Left lung (tissue), 4 donors: ENCODE measurements at regions not wholly inside any gene's neighbourhood (a gene's known extent, or its start where the extent isn't known, plus 50 kb on each side); places are given as distances from the start of the nearest gene placed in this dataset.
"Not testable (repeated sequence)": the region's sequence is repeated elsewhere in the genome, so short reads cannot be mapped to it uniquely, and the experiment has no call there.

Source experiments
- ATAC-seq: fragments of 200-7000 bp; cut with Tn5 transposase; one replicate; pipeline ENCODE4 v1.9.1; 2020; ENCODE audit warnings: moderate library complexity
- DNase-seq, 4 donors: peaks; one replicate each; pipeline ENCODE4 v3.0.0-alpha.2; 2013 to 2020
- H3K27ac ChIP-seq, 2 donors: fragments of 200-600 bp; sonication (generic) in 1 of 2; one replicate each; pipeline versions ENCODE4 v1.5.0 to v1.8.0; 2020 to 2021
- H3K27me3 ChIP-seq, 2 donors: fragments of 200-600 bp; sonication (generic) in 1 of 2; one replicate each; pipeline versions ENCODE4 v1.5.0 to v1.8.0; 2020 to 2021
- H3K36me3 ChIP-seq, 2 donors: fragments of 200-600 bp; sonication (generic) in 1 of 2; one replicate each; pipeline versions ENCODE4 v1.5.0 to v1.8.0; 2020 to 2021
- H3K4me1 ChIP-seq, 2 donors: fragments of 200-600 bp; one replicate each; pipeline ENCODE4 v1.8.0; 2021
- H3K4me3 ChIP-seq, 2 donors: fragments of 200-600 bp; sonication (generic) in 1 of 2; one replicate each; pipeline versions ENCODE4 v1.5.0 to v1.8.0; 2020 to 2021; ENCODE audit warnings: mild to moderate bottlenecking in 1 of 2
- H3K9me3 ChIP-seq, 2 donors: fragments of 200-600 bp; sonication (generic) in 1 of 2; one replicate each; pipeline versions ENCODE4 v1.5.0 to v1.8.0; 2020 to 2021
- CTCF ChIP-seq, 2 donors: fragments of 200-600 bp; sonication (generic) in 1 of 2; IDR thresholded peaks; one replicate each; pipeline versions ENCODE4 v1.5.0 to v1.8.0; 2021; ENCODE audit warnings: antibody characterized with exemption in 2 of 2
- intact Hi-C, 2 donors: fragments of 100-400 bp; cut with DNase I; formaldehyde crosslinking; loops; one replicate each; pipeline versions ENCODE4 v1.11.2 to v1.14.2; 2022
- donor health status: DM: no; HTN: yes; CAD: no.
- donor health status: DM: no; HTN: no; CAD: no.

- Histone ChIP-seq H3K9me3 (no peaks in the 10 kb centered on the region), H3K4me3 (no peak overlapping the region), H3K4me1 (no peaks in the 10 kb centered on the region), H3K27ac (no peak overlapping the region), H3K27me3 (no peaks in the 10 kb centered on the region), H3K36me3 (no peaks in the 10 kb centered on the region)
- ATAC-seq: peak; percentile 66
- no peak for DNase-seq
- intact Hi-C loops: no loop called here
- no peak for TF ChIP-seq CTCF (IDR thresholded peaks at IDR 0.05)
These were observed 158.1 kb upstream of the RFC3 start for GRCh38 chr13:33659894-33660293.

- ATAC-seq: no peak
- Histone ChIP-seq H3K4me3 (no peak overlapping the region), H3K4me1 (no peaks in the 10 kb centered on the region), H3K36me3 (no peaks in the 10 kb centered on the region), H3K27me3 (no peaks in the 10 kb centered on the region), H3K9me3 (no peaks in the 10 kb centered on the region), H3K27ac (no peak overlapping the region)
- no peak for TF ChIP-seq CTCF (IDR thresholded peaks at IDR 0.05)
- intact Hi-C loops: no loop called here
- no peak for DNase-seq
These were observed 155.6 kb upstream of the RFC3 start for GRCh38 chr13:33662392-33662791.

GRCh38 chr13:33665626-33666175, 152.2 kb upstream of the RFC3 start:
- DNase-seq (no peak), ATAC-seq (no peak)
- no peaks in the 10 kb centered on the region for H3K27me3 ChIP-seq
- no peak for TF ChIP-seq CTCF (IDR thresholded peaks at IDR 0.05)
- H3K36me3 ChIP-seq: no peaks in the 10 kb centered on the region
- no peaks in the 10 kb centered on the region for H3K4me1 ChIP-seq
- H3K9me3 ChIP-seq: no peaks in the 10 kb centered on the region
- H3K27ac ChIP-seq: no peak overlapping the region
- intact Hi-C loops: no loop called here
- no peak overlapping the region for H3K4me3 ChIP-seq

GRCh38 chr13:33671560-33671959, 146.4 kb upstream of the RFC3 start:
- Histone ChIP-seq H3K4me3 (no peak overlapping the region), H3K27me3 (no peaks in the 10 kb centered on the region), H3K27ac (no peak overlapping the region), H3K4me1 (peaks cover 0 to 4% of the 10 kb centered on the region in 2 donors), H3K9me3 (no peaks in the 10 kb centered on the region), H3K36me3 (no peaks in the 10 kb centered on the region)
- ATAC-seq (no peak), DNase-seq (no peak)
- intact Hi-C loops: no loop called here
- no peak for TF ChIP-seq CTCF (IDR thresholded peaks at IDR 0.05)

GRCh38 chr13:33672022-33672421, 145.9 kb upstream of the RFC3 start:
- H3K36me3 ChIP-seq, H3K4me1 ChIP-seq, DNase-seq, H3K27me3 ChIP-seq, ATAC-seq, H3K27ac ChIP-seq, H3K4me3 ChIP-seq, H3K9me3 ChIP-seq, intact Hi-C loops: not testable (repeated sequence)
